Progenitor cell of endocrine pancreas (in vitro differentiated cells): ENCODE measurements at regions not wholly inside any gene's neighbourhood (a gene's known extent, or its start where the extent isn't known, plus 50 kb on each side); places are given as distances from the start of the nearest gene placed in this dataset.

ENCODE experiments used
- DNase-seq: peaks from one replicate; pipeline ENCODE4 v3.0.0; 2021; ENCODE audit warnings: low spot score; ENCODE audit not compliant: unreplicated experiment
- H3K27ac Mint-ChIP-seq: 2 replicates; pipeline ENCODE4 v1.8.0; 2021; ENCODE audit warnings: mild to moderate bottlenecking, moderate library complexity, mixed read lengths
- H3K27me3 Mint-ChIP-seq: 2 replicates; pipeline ENCODE4 v1.8.0; 2021; ENCODE audit warnings: mixed read lengths
- H3K36me3 Mint-ChIP-seq: 2 replicates; pipeline ENCODE4 v1.8.0; 2022; ENCODE audit warnings: mixed read lengths; ENCODE audit not compliant: insufficient read depth
- H3K4me1 Mint-ChIP-seq: 2 replicates; pipeline ENCODE4 v1.8.0; 2021; ENCODE audit warnings: low read depth, mixed read lengths
- H3K4me3 Mint-ChIP-seq: 2 replicates; pipeline ENCODE4 v1.8.0; 2021; ENCODE audit warnings: low read depth, mild to moderate bottlenecking, moderate library complexity, mixed read lengths
- H3K9me3 Mint-ChIP-seq: 2 replicates; pipeline ENCODE4 v1.8.0; 2021; ENCODE audit warnings: low read depth, mixed read lengths
- CTCF ChIP-seq: fragments of 200-600 bp; sonication (generic); IDR thresholded peaks from one replicate; pipeline ENCODE4 v1.5.0; 2021; ENCODE audit warnings: antibody characterized with exemption, mild to moderate bottlenecking; ENCODE audit not compliant: unreplicated experiment

GRCh38 chr12:58443273-58443980, 476.9 kb downstream of the LRIG3 start:
- Mint-ChIP-seq H3K27ac (no peak overlapping the region), H3K9me3 (no peaks in the 10 kb centered on the region), H3K36me3 (no peaks in the 10 kb centered on the region), H3K4me3 (no peak overlapping the region), H3K4me1 (peaks cover 3% of the 10 kb centered on the region), H3K27me3 (no peaks in the 10 kb centered on the region)
- peak; percentile 36 for TF ChIP-seq CTCF
- no peak for DNase-seq

- Mint-ChIP-seq H3K4me1 (peaks cover 3% of the 10 kb centered on the region), H3K27me3 (no peaks in the 10 kb centered on the region), H3K27ac (no peak overlapping the region), H3K36me3 (no peaks in the 10 kb centered on the region), H3K4me3 (no peak overlapping the region), H3K9me3 (no peaks in the 10 kb centered on the region)
- no peak for TF ChIP-seq CTCF
- DNase-seq, result no peak
These were observed 476.3 kb downstream of the LRIG3 start for GRCh38 chr12:58443981-58444371.

GRCh38 chr12:58450868-58451482, 469.3 kb downstream of the LRIG3 start:
- Mint-ChIP-seq H3K27ac (no peak overlapping the region), H3K36me3 (no peaks in the 10 kb centered on the region), H3K9me3 (no peaks in the 10 kb centered on the region), H3K4me1 (peaks cover 4% of the 10 kb centered on the region), H3K27me3 (no peaks in the 10 kb centered on the region), H3K4me3 (no peak overlapping the region)
- DNase-seq, result no peak
- TF ChIP-seq CTCF, result no peak

GRCh38 chr12:58452546-58452945, 467.8 kb downstream of the LRIG3 start:
- TF ChIP-seq CTCF, result no peak
- Mint-ChIP-seq H3K36me3 (no peaks in the 10 kb centered on the region), H3K27ac (no peak overlapping the region), H3K4me3 (no peak overlapping the region), H3K4me1 (peaks cover 4% of the 10 kb centered on the region), H3K27me3 (no peaks in the 10 kb centered on the region), H3K9me3 (no peaks in the 10 kb centered on the region)
- no peak for DNase-seq

- Mint-ChIP-seq H3K9me3 (no peaks in the 10 kb centered on the region), H3K27ac (no peak overlapping the region), H3K36me3 (no peaks in the 10 kb centered on the region), H3K4me1 (peaks cover 4% of the 10 kb centered on the region), H3K27me3 (no peaks in the 10 kb centered on the region), H3K4me3 (no peak overlapping the region)
- TF ChIP-seq CTCF, result no peak
- DNase-seq, result no peak
These were observed 467.0 kb downstream of the LRIG3 start for GRCh38 chr12:58453306-58453705.
